Stimulated activated CD4-positive, alpha-beta T cell treated with anti-CD3 and anti-CD28 coated beads, Interleukin-15, amount 100 ng/mL, for 1 hour (primary cell): ENCODE measurements at regions not wholly inside any gene's neighbourhood (a gene's known extent, or its start where the extent isn't known, plus 50 kb on each side); places are given as distances from the start of the nearest gene placed in this dataset.

Experiments used
- DNase-seq, 2 donors: peaks; one replicate each; pipeline ENCODE4 v3.0.0-alpha.2; 2020; ENCODE audit warnings: low read depth in 1 of 2, low spot score in 1 of 2

DNA sequence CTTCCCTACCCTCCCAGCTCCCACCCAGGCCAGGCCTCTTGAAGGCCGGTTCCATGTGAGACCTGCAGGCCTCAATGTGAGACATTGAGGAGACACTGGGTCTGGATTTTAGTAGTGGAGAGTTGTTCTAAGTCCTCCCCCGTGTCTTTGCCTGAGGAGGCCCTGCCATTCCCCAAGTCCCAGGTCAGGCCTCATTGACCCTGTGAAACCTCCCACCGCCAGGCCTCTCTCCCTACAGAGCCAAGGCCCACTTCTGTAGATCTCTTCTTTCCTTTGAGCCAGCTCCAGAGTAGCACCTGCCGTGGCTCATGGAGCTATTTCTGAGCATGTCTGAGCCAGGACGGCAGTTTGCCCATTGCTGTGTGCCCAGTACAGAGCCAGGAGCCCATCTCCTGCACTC is 1419.6 kb downstream of the TBC1D22A start:
- no peak for DNase-seq

DNA sequence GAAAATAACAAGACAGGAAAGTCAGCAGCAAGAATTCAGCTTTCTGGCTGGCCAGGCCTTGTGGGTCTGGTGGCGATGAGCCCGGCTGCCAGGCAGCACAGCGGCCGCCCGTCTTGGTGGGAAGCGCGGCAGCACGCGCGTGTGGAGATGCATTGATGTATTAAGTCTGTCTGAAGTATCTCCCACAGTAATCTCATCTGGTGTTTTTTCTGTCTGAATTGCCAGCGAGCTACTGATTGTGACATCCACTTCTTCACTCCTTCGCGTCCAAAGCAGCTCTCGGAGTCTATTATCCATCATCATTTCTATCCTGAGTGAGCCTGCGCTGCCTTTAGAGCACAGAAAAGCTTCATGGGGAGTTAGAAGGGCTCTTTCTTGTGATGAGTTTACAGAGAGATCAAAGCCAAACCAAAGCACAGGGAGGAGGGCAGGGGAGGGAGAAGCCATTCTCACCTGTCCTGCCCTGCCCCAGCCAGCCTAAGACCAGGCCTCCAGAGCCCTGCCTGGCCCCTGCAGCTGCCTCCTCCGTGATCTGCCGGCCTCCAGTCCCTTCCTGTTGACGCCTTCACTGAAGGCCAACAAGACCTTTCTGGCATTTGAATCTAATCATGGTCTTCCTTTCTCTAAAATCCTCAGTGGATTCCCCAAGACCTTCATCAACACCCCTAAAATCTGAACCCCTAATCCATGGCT is 1419.0 kb downstream of the TBC1D22A start:
- DNase-seq, result no peak

DNA sequence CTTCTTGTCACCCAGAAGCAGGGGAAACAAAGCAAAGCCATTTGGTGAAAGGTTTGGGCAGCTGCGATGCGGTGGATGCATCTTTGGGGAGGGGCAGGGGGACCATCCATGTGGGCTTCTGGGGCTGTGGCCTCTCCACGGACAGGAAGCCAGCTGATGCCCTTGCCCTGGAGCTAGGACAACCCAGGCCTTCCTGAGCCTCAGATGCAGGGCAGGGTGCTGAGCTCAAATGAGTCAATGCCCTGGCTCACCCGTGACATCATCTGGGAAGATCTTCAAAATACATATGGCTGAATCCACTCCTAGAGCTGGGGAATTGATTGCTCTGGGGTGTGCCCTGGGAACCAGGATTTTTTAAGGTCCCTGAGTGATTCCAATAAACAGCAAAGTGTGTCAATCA is 1418.2 kb downstream of the TBC1D22A start:
- DNase-seq, result no peak

DNA sequence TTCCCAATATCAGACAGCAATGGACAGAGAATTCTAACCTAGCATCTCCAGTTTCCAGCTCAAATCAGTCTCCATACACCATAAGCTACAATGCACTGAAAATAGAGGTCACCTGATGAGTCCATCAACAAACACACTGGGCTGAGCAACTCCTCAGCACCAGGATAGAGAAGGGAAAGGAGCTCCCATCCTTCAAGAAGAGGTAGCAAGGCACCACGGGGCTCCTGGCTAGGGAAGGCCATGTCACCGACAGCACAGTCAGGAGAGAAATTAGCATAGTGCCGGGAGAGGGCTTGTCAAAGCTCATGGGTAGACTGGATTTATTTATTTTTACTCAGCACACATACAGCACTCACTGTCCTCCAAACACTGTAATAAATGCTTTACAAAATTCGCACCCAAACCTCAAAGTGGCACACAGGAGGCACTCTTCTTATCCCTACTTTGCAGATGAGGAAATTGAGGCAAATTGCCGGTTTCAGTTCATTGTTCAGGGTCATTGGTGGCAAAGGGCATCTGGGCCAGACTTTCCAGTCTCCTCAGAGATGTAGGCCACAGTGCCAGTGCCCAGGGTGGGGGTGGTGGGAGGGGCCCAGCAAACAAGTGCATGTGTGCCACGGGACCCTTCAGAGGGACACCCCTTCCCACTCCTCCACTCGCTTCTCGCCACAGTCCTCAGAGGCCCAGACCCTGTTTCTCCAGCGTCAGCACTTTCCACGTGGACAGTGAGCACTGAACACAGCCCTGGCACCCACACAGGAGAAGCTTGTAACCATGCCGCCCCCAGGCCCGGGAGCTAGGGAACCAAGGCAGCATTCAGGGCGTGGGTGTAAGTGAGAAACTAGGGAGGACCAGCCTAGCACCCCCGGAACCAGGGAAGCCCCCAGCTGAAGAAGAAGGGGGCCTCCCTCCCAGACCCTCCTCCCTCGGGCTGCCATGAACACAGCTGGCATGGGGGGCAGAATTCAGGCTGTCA is 1417.4 kb downstream of the TBC1D22A start:
- DNase-seq, result no peak

DNA sequence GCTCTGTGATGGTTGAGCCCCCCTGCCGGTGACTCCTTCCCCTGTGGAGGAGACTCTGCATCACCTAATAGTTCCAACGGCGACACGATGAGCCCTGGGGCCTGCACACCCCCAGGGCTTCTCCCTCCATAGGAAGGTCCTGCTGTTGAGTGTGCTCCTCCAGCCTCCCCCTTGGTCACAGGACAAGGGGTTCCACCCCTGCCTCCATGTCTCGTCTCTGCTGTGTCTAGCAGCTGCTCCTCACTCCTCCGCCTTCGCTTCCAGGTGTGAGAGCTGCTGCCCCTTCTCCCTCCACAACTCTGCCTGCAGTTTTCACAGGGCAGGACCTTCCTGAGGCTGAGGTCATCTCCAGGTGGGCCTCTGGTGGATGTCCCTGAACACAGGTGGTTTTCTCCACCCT is 1416.1 kb downstream of the TBC1D22A start:
- DNase-seq, result no peak

DNA sequence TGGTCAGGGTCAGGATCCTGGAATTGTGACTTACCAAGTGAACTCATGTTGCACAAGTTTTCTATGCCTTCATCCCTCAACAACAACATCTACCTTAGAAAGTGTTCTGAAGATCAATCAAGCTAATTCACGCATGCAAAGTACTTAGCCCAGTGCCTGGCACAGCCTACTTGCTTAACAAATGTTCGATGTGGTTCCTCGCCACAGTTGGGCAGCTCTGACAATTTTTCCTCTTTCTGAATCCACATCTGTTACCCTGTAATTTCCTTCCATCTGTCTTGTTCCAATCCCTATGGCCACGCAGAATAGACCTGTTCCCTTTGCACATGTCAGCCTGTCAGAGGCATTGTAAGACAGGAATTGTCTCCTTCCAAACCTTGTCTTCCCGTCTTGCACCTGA is 1415.2 kb downstream of the TBC1D22A start:
- no peak for DNase-seq

DNA sequence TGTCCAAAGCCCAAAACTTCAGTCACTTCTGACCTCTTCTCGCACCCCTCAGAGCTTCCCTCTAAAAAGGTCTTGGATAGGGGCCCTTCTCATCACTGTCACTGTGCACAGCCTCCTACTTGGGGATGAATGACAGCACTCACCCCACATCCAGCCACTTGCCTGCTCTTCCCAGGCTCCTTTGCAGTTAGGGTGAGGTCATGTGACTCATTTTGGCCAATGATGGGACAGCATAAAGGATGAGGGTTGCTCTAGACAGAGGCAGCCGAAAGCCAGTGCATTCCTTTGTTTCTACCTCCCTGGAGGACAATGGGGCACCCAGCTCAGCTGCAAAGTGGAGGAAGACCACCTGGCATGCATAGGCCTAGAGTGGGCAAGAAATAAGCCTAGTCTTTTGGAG is 1413.3 kb downstream of the TBC1D22A start:
- DNase-seq, result no peak

DNA sequence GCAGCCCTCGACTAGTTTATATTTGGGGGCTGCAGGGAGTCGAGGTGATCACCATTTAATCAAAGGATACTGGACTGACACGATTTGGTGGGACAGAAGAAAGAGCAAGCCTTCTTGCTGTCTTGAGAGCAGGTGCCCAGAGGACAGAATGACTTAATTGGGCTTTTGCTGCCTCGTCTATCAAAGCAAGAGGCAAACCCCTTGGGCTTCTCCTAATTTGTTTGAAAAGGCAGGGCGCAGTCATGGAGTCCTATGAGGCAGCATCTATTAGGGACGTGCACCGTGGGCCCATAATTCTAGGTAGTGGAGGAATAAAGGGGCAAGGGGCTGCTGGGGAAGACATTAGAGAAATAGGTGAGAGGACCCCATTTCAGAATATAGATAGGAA is 1411.3 kb downstream of the TBC1D22A start:
- DNase-seq, result no peak

DNA sequence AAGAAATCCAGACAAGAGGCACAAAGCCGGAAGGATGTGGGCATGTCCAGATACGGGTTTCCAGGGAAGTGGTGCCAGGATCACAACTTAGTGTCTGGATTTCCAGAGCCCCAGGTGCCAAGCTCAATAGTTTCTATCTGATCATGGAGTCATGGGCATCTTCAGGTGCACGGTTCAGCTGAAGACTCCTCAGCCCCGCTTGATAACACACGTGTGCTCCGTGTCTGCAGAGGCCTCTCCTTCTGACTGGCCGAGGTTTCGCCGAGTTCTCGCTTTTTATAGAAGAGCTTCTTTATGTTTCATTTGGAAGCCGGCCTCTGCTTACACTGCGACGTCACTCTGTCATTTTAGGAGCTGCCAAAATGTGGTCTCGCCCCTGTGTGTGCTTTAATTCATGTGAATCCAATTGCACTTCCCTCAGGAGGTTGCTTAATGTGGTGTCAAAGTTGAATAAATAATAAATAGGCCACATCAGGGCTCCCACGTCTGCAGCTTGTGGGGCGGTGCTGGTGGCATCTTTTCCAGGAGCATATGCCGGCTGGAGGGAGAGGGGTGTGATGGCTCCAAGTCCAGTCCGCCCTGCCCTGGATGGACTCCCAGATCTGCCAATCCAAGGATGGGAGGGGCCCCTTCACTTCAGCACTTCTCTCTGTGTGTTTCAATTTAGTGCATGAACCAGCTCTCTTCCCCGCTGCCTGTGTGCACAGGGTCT is 1410.8 kb downstream of the TBC1D22A start:
- no peak for DNase-seq

DNA sequence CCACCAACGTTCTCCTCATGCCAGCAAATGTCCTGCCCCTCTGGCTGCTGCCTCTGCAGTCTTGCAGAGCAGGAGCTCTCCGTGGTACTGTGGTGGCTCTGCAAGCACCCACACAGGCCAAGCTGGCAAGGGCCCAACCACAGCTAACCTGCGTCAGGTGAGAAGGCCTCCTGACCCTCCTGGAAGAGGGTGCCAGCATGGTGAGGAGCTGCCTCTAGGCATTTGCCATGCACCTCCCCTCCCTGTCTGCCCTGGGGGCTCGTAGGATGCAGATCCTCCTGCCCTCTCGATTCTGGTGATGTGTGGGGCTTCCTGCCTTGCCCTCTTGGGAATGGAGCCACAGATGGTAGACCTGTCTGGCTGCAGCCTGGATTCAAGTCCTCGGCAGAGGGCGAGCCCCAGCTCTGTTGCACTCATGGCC is 1408.8 kb downstream of the TBC1D22A start:
- DNase-seq, result no peak

DNA sequence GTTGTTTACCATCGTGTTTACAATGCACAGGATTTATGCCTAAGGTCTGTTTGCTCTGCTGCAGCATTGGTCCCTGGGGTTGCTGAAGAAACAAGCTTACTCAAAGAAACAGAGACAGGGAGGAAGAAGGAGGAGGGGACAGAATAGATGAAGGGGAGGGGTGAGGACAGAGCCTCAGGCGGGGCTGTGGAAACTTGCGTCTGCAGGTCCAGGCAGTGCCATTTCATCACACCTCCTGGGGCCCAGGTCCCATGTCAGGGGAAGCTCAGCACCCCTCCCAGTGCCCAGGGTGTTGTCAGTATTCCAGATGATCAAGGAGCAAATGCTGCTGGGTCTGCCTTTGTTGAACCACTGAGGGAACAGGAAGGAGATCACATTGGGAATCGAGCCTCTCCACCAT is 1406.8 kb downstream of the TBC1D22A start:
- DNase-seq, result no peak

DNA sequence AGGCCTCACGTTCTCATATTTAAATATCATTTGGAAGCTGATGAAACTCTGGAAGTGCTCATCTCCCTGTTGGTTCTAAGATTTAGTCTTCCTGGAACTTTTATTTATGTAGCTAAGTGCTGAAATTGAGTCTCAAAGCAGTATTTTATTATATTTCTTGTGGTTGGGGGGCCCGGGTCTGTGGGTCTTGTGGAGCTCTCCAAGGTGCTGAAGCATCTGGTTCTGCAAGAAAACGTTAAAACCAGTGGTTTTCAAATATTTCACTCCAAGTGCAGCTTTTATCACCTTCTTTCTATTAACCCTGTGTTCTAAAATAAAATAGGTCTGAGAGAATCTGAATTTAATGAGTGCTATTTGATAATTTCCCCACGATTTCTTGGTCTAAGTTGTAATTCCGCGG is 1404.8 kb downstream of the TBC1D22A start:
- no peak for DNase-seq

DNA sequence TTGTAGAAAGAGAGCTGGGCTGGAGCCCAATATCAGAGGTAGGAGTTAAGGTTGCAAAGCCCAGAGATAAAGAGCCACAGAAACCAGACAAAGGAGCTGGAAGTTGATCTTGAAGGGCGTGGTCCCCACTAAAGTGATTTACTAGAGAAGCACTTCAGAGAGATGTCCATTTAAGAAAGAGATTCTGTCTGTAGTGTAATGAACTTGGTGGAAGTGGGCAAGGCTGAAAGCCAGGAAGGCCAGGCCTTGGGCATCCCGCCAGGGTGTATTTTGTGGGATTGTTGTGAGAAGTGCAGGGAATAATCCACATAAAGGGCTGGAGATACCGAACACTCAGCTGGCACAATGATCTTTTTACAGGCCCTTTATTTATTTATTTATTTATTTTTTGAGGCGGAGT is 1398.8 kb downstream of the TBC1D22A start:
- DNase-seq, result no peak

DNA sequence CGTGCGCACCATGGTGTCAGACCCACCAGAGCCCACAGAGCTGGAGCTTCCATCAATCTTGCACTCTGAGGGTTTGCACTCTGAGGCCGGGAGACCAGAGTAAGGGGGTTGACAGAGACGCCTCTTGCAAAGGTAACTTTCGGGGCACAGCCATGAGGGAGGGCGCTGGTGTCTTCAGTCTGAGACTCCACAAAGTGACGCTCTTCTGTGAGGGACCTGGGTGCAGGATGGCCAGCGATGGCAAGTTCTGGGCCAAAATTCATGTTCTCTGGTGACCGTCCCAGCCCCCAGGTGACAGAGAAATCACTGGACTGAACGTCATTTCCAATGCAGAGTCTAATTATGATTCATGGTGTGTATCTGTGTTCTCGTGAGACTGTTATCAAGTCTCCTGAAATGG is 1395.2 kb downstream of the TBC1D22A start:
- DNase-seq, result no peak

DNA sequence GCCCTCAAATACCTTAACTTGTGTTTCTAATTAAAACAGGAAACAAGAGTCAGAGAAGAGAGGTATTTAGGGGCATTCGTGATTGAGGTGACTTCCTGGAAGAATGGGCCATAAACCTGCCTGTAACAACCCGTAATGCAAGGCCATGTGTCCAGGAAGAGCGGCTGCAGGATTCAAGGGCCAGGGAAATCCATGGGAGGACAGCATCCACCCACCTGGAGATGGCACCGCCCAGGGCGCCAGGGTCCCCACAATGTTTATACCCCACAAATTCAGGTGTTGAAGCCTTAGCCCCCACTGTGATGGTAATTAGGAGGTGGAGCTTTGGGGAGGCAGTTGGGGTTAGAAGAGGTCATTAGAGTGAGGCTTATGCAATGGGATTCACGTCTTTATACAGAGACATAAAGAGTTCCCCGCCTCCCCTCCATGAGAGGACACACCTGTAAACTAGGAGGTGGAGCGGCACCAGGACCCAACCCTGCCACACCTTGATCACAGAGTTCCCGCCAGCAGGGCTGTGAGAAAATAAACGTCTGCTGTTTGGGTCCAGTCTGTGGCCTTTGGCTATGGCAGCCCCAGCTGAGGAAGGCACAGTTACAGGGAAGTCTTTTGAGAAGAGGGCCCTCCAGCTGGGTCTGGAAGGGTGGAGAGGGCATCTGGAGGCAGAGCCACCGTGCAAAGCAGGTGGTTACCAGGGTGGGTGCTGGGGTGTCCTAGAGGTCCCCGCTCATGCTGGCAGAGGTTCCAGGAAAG is 1394.3 kb downstream of the TBC1D22A start:
- no peak for DNase-seq

DNA sequence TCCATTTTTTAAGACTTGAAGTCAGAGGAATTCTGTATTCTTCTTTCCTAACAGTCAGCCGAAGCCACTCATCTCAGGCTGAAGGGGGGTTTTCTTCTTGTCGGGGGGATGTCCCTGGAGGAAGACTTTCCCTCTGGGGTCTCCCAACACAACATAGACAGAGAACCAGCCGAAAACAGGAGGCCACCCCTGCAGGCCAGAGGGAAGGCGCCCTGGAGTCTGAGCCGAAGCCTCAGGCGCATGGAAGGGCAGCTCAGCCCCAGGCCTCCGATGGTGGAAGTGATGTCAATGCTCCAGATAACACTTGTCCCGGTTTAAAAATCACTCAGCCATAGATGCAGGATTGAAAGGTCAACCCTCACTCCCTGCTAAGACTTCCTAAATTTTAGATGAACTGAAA is 1393.0 kb downstream of the TBC1D22A start:
- no peak for DNase-seq

DNA sequence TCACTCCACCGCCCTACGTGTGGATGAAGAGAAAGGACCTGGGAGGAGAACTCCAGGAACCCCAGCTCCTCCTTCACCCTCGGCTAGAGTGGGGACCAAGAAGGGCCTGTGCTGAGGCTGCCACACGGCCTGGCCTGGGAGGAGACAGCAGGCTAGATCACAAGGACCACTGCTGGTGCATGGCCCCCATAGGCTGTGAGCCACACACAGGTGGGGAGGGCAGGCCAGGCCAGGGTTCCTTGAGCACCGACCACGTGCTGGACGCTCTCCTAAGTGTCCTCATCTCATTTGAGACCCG is 1392.4 kb downstream of the TBC1D22A start:
- no peak for DNase-seq

DNA sequence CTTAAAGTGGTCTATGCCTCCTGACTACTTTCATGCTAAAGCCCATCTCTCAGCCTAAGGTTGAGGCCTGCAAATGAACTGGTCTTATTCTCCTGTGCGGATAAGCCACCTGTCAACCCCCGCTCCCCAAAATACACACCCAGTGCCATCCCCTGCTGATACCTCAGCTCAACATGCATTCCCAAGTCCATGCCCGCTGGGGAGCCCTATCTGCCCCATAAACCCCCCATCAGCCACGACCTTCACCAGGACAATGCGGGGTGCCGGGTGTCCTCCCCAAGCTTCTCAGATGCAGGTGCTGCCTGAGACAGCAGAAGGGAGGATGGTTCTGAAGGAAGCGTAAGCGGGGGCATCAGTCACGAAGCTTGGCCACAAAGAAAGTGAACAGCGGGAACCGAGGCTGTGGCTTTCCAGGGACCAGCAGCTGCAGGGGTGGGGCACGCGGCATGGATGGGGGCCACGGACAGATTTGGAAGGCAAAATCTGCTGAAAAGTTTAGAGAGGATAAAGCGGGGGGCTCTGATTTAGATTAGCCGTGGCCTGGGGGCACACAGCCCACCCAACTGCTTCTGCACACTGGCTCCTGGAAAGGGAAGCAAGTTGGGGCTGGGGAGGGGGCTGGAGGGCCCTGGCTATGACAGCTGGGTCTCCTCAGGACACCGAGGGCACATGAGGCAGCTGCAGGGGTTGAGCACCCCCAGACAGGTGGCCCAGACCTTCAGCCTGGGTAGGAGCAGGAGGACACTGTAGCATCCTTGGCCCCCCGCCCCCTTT is 1391.9 kb downstream of the TBC1D22A start:
- DNase-seq, result no peak

DNA sequence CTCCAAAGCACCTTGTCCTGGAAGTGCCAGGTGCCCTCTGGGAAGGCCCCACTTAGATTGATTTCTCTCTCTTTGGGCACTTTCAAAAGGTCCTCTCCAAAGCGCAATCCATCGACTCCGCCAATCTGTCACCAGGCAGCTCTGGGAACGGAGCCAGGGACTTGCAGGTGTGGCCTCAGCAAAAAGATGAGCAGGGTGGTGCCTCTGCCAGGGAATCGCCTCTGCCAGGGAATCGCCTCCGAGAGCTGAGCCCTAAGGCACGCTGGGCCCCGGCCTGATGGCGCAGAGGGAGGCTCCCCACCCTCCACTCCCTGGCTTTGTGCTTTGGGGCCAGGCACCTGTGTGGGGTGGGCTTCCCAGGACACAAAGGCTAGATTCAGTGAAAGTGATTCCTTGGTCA is 1391.3 kb downstream of the TBC1D22A start:
- no peak for DNase-seq

DNA sequence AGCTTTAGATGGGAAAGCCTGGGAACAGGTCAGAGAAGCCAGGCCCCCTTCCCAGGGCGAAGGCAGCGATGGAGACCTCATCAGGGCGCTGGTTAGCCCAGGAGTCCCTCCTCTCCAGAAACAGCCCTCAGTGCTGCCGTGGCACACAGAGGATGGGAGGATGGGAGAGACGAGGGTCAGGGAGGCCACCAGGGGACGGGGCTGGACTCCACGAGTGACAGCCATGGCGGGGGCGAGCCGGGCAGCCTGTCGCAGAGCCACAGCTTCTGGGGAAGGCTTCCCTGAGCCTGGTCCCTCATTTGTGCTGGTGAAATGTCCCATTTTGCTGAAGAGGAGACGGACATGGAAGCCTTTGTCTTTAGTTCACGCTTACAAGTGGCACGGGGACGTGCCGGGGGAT is 1390.5 kb downstream of the TBC1D22A start:
- no peak for DNase-seq
